Left ventricle myocardium superior (tissue), 1 donor: ENCODE measurements at regions not wholly inside any gene's neighbourhood (a gene's known extent, or its start where the extent isn't known, plus 50 kb on each side); places are given as distances from the start of the nearest gene placed in this dataset.
A peak's percentile ranks its signal among the peaks of the same experiment; 100 is the strongest.

Experiments
- ATAC-seq: fragments of 200-7000 bp; cut with Tn5 transposase; one replicate; pipeline ENCODE4 v1.9.1; 2020; ENCODE audit warnings: mild to moderate bottlenecking, moderate library complexity
- DNase-seq: peaks from one replicate; pipeline ENCODE4 v3.0.0-alpha.2; 2020
- intact Hi-C: fragments of 100-400 bp; cut with micrococcal nuclease; formaldehyde crosslinking; loops from one replicate; pipeline ENCODE4 v1.11.0; 2022
- donor health status: DM: no; HTN: yes; CAD: no; lungs with severe emphysema.

DNA sequence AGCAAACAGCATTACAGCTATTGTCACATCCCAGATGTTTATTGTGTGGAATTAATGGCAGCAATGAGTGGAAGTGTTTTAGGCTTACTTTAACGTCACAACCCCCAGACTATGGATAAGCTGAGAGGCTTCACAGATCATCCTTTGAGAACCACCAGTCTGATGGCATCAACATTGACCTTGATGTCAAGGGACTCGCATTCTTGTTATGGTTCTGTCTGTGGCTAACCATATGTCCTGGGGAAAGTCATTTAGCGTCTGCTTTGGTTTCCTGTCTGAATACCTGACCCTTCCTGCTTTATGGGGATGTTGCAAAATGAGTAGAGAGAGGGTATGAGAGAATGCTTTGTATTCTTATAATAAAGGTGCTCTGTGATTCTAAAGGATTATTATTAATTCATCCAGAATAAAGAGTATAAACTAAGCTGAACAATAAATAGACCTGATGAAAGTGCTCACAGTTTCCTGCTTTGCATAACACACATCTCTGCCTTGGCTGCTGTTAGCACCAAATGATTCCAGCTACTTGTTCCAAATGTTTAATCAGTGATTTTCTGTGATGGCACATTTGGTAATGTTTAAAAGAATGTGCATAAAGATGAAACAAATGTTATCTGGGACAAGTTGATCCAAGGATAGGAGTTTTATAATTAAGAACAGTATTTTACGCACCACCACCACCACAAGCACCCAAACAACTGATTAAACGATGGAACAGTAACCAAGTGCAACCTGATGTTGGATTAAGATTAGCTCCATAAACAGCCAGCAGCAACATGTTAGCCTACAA, 116.9 kb upstream of the LRIG3 start:
- DNase-seq: no peak
- intact Hi-C loops: no loop called here
- ATAC-seq: no peak

DNA sequence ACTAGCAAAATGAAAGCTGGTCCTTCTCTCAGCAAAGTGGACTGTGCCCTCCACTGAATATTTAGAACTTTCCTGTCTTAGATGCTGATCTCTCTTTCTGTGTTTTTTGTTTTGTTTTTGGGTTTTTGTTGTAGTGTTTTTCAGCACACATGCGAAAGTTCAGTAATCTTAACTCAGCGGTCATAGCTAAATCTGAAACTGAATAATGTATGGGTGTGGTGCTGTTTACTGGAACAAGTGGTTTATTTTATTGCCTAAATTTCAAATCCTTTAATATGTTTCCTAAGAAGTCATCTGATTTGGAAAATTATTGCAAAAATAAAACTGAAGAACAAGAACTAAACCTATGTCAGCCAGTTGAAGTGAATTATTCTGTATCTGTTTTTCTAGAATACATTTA, 116.0 kb upstream of the LRIG3 start:
- intact Hi-C loops: no loop called here
- DNase-seq (no peak), ATAC-seq (no peak)

DNA sequence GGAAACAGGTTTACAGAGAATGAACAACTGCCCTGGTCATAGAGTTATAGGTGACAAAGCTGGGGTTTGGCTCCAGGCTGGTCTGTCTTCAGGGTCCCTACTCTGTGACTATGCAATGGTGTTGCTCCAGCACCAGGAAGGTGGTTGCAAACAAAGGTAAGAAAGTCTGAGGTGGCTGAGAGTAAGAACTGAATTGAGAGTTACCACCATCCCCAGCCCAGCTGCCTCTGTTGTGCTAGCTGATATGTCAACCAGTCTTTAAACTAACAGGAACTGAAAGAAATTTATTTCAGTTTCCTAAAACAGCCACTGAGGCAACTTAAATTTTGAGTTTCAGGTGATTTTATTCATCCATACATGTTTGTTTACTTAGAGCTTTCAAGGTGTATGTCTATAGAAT, 111.0 kb upstream of the LRIG3 start:
- intact Hi-C loops: no loop called here
- no peak for ATAC-seq

DNA sequence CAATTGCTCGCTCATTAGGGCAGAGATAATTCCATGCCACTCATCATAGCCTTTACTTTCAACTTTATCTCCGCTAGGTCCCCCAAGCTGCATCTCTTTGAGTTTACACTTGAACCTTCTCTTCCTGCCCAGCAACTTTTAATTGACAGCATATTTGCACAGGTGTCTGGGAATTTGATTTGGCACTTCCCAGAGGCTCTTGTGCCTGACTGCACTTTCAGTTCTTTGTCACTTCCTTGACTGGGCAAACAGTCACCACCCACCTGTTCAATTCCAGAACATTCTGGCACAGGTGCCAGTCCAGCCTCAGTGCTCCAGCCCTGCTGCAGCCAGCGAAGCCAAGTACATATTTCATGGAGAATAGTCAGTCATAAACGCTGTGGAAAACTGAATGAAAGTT, 110.1 kb upstream of the LRIG3 start:
- intact Hi-C loops: no loop called here
- DNase-seq (no peak), ATAC-seq (no peak)

More for the DNA sequence above, 111.0 kb upstream of the LRIG3 start:
- DNase-seq: no peak

DNA sequence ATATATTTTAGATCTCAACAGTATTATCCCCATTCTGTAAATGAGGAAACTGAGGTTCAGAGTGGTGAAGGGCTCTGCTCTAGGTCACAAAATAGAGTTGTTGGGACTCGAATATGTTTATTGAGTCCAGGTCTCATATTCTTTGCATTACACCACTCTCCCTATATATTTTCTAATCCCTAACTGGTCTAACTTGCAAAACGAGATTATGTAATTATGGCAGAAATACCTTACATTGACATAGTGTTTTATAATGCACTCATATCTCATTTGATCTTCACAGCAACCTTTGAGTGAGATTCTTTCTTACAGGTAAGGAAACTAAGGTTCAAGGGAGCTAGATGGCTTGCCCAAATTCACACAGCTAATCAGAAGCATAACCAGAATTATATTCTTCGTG, 106.9 kb upstream of the LRIG3 start:
- DNase-seq: no peak
- intact Hi-C loops: no loop called here

DNA sequence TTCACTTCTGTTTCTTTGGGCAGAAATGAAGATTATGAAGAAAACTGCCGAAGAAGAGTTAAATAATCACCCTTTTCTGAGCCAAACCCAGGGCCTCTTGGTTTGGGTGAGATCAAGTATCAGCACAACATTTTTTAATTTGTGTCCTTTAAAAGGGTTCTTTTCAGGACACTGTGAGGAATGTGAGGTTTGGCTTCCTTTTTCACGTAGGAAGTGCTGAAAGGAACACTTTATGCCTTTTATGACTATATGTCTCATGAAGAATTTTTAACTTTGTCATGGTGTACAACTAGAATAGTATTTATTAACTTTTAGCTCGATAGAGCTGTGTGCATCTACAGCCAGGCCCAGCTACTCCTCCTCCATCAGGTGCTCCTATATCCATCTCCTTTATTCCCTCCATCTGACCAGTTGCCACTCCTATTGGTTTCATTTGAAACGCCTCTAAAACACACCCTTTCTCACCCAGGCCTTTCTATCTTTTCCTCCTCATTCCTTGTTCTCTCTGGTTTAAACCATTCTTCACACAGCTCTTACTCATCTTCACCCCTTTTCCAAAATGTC, 103.6 kb upstream of the LRIG3 start:
- ATAC-seq (no peak), DNase-seq (no peak)
- intact Hi-C loops: no loop called here

More for the DNA sequence above, 106.9 kb upstream of the LRIG3 start:
- no peak for ATAC-seq

DNA sequence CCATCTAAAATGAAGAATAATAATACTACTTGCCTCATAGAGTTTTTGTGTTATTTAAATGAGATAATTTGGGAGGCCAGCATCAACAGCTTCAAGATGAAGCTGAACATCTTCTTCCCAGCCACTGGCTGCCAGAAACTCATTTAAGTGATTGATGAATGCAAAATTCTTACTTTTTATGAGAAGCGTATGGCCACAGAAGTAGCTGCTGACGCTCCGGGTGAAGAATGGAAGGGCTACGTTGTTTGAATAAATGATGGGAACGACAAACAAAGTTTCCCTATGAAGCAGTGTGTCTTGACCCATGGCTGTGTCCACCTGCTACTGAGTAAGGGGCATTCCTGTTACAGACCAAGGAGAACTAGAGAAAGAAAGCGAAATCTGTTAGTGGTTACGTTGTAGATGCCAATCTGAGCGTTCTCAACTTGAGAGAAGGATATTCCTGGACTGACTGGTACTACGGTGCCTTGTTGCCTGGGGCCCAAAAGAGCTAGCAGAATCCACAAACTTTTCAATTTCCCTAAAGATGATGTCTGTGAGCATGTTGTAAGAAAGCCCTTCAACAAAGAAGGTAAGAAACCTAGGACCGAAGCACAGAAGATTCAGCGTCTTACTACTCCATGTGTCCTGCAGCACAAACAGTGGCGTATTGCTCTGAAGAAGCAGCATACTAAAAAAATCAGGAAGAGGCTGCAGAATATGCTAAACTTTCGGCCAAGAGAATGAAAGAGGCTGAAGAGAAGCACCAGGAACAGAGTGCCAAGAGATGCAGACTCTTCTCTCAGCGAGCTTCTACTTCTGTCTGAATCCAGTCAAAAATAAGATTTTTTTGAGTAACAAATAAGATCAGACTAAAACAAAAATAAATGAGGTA, 100.0 kb upstream of the LRIG3 start:
- intact Hi-C loops: no loop called here
- DNase-seq: no peak
- ATAC-seq: no peak

DNA sequence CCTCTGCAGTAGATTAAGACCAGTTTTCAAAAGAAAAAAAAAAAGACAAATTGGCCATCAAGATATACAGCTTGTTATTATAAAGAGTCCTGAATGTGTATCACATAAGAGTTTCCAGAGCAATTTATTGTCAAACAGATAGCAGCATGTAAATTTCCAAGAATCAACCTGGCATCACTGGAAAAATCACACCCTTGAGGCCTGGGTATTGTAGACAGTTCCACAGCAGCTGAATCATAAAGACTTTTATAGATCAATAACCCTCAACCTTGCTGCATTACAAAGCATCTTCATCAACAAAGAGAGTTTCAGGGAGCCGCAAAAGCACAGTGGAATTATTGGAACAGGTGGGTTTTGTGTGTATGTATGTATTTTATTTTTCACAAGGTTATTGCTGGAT, 94.6 kb upstream of the LRIG3 start:
- DNase-seq (no peak), ATAC-seq (no peak)
- intact Hi-C loops: no loop called here

DNA sequence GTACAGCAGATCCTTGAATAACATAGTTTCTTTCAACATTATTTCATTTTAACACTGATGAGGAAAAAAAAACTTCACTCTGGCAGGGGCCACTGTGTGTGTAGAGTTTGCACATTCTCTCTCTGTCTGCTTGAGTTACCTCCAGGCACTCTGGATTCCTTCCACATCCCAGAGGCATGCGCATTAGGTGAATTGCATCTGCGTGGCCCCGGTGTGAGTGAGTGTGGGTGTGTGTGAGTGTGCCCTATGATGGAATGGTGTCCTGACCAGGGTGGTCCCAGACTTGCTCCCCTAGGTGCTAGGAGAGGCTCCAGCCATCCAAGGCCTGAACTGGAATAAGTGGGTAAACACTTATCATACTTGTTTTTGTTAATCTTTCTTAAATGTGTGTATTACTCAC, 90.6 kb upstream of the LRIG3 start:
- intact Hi-C loops: no loop called here
- no peak for ATAC-seq
- no peak for DNase-seq

DNA sequence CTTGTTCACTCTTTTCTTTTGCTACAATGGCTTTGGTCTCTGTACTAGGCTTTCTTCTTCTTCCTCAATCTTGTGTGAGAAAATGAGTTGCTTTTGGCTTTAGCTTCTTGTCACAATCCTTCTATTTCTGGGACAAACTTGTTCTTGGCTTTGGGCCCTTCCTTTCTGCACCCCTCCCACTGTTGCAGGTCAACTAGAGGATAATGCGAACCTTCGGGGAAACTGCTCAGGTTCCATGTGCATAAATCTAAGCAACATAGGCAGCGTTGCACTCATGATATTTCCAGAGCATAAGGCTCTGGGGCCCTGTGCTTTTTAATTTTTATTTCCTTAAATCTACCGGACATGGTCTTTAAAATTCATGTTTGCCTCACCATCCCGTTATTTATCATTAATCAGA, 89.8 kb upstream of the LRIG3 start:
- ATAC-seq: no peak
- no peak for DNase-seq
- intact Hi-C loops: no loop called here

DNA sequence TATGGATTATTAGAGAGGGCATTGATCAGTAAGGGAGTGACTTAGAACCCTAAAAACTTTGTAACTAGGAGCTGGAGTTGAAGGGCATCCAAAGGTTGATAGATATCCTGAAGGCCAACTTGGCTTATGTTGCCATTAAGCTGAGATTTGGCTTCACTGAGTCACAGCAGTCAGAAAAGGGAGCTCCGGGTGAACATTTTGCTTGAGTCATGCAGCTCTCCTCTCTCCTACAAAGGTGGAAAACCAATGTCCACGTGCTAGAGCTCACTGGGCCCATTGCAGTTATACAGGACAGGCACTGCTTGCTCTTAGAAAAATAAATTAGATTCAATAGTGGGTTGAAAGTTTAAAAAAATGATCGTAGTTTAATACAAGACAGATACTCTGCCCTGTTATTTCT, 87.3 kb upstream of the LRIG3 start:
- intact Hi-C loops: no loop called here
- DNase-seq: no peak
- ATAC-seq: no peak

DNA sequence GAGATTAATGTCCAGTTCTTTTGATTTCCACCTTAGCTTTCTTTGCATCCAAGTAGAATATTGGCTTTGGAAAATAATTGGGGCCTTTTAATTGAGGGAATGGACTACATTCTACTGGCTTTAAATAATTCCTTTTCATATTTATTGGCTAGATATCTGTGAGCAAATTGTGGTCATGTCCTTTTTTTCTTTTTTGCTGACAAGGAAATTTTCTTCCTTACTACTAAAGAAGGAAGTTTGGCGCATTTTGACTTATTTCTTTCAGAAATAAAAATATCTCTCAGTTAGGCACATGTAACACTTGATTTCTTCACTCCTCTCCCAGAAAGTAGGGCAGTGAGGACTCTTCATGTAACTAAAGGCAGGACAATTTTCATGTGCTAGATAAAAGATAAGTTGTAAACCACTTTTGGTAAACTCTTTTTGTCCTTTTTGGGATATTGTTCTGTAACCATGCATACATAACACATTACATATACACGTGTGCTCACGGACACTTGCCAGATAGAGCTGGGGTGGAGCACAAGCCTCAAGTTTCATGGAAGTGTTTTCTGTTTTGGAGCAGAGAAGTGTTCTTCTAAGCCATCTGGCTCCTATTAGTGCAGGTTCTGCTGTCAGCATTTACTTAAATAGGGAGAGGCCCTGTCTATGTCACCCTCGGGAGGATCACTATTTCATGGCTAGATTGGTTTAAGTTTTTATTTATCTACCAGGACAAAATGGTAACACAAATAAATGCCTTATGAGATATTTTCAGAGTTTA, 85.1 kb upstream of the LRIG3 start:
- intact Hi-C loops: no loop called here
- DNase-seq: no peak
- ATAC-seq: peak; percentile 47

DNA sequence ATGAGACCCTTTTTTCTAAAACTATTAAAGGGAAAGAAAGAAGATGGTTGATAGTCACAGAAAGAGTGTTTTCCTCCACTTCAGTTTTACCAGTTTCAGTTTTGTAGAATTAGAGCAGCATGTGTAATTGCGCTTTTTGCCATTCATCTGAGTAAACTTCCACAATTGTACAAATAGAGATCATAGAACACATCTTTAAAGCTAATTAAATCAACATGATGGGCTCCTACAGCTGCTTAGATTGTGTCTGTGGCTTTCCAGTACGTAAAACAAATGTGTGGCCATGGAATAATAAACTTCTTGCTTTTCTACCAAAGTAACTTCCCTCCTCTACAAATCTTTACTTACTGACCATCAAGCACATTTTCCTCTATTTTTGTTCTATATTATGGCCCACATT, 84.2 kb upstream of the LRIG3 start:
- intact Hi-C loops: no loop called here
- DNase-seq (no peak), ATAC-seq (no peak)

DNA sequence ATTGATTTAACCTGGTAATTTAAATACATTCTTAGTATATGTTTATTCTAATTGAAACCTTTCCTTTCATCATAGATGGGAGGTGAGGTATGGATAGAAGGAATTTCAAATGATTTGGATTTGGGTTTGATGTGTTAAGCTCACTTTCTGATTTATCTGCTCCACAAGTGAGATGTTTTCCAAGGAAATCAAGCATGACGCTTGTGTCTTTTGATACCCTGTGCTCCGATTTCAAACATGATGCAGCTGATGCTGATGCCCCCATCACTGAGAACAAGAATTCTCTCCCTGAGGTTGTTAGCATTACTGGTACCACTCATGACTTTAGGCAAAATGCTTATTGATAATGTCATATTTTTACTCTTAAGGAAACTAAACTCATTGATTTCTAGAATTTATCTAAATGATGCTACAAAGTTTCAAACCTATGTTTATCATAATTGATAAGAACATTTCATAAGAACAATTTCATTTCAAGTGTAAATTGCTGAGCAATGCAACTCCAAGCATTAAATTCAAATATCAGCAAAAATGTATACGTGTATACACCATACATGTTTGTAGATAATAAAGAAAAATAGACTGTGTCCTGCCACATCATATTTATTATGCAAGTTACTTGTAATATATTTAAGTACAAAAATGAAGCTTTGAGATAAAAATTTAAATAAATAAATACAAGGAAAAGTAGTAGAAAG, 75.5 kb upstream of the LRIG3 start:
- intact Hi-C loops: no loop called here
- no peak for DNase-seq
- ATAC-seq: no peak

DNA sequence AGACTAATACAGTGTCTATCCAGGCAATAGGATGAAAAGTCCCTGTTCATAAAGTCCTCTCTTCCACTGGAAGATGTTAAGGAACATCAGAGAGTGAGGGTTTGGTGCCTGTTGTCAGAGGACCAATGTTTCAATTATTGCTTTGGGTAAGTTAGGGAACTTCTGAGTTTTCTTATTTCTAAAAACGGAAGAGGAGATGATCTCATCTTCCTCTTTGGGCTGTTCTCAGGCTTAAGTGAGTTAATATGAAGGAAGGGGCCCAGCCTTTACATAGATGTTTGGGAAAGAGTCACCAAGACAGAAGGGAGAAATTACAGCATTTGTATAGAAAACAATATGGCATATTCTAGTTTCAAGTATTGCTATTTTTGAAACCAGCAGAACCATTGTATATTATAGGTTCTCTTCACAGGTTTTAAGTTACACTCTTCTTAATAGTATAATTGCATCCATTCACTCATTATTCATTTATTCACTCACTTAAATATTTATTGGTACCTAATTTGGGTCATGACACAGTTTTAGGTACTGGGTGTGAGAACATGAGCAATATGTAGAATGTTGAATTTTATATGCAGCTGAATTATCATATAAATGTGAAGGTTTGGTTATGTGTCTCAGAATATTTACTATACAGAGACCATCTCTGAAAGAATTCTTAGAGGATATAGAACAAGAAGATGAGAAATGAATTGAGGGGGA, 68.5 kb upstream of the LRIG3 start:
- DNase-seq: no peak
- ATAC-seq: no peak
- intact Hi-C loops: no loop called here

DNA sequence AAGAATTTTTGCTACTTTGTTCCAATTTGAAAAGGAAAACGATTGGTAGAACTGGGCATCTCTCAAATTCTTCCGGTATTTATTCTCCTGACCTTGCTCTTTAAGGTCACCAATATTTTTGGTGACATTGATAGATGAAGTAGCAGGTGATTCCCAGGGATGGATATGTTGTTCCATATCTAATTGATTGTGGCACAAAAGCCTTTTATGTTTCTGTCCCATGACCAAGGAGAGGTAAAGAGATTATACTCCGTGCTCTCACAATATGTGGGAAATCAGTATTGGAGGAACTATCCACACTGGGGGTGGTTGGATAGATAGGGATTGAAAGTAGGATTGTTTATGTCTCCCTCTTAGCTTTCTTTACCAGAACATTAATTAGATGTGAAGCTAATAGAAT, 61.7 kb upstream of the LRIG3 start:
- intact Hi-C loops: no loop called here
- DNase-seq (no peak), ATAC-seq (no peak)

DNA sequence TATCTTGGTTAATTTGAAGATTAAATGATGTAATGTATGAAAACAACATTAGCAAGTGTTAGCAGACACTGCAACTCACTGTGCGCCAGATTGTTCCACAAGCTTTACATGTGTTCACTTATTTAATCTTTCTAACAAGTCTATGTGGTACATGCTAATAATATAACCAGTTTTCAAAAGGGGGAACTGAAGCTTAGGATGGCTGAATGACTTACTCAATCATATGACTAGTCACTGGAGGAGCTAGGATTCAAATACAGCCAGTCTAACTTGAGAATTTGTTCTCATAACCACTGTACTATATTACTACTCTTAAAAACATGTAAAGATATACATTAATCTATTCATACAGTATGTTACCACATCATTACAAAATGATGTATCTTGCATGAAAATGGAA, 60.5 kb upstream of the LRIG3 start:
- intact Hi-C loops: no loop called here
- ATAC-seq: no peak
- no peak for DNase-seq

DNA sequence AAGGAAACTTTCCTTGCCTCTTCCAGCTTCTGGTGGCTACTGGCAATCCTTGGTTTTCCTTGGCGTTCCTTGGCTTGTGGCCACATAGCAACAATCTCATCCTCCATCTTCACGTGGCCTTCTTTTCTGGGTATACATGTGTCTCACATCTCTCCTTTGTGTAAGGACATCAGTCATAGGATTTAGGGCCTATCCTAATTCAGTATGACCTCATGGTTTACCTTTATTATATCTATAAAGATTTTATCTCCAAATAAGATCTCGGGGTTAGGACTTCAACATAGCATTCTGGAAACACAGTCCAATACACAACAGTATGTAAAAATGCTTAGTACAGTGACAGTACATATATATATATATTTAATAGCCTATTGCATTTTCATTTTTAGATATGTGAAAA, 58.4 kb upstream of the LRIG3 start:
- DNase-seq: no peak
- intact Hi-C loops: no loop called here
- ATAC-seq: no peak

DNA sequence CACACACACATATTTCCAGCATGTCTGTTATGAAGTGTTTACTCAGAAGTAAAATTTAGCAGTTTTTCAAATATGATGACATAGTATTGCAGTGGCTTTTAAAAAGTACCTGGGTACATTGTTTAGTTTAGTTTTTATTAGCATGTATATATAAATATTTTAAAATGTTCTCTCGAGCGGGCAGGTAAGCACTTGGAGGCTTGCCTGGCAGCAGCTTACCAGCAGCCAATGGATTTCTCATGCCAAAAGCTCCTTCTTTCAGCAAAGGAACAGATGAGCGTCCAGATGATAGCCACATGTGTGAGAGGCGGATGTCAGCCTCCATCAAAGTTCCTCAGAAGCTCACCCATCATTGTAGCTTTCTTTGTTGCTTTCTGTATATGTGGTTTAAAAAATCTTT, 57.2 kb upstream of the LRIG3 start:
- ATAC-seq (no peak), DNase-seq (no peak)
- intact Hi-C loops: no loop called here
